ENCODE measurements at regions not wholly inside any gene's neighbourhood (a gene's known extent, or its start where the extent isn't known, plus 50 kb on each side); places are given as distances from the start of the nearest gene placed in this dataset.

DNA sequence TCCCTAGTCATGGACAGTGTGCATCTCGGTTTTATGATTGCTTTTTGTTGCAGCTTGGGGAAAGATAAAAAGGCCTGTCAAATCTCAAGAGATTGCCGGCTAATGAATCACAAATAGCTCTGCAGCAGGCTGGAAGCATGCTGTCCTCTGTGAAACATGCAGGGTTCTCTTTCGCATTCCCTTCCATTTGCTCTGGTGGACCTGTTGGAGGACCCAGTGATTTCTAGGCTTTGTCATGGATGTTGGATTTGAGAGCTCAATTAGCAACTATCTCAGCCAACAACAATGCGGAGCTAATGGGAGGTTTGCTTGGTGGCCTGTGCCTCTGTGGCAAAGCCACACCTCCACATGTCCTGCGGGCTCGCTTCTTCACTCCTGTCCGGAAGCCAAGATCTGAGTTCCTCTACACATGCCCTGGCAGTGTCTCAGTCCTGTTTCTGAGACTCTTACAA lies 418.1 kb upstream of the ARGLU1 start:
- H3K27me3 ChIP-seq: no peaks in the 10 kb centered on the region
- intact Hi-C loops (cut with DNase I): no loop called here
- no peak overlapping the region for H3K4me3 ChIP-seq
- no peaks in the 10 kb centered on the region for H3K9me3 ChIP-seq
- H3K27ac ChIP-seq: no peak overlapping the region
- ATAC-seq (no peak), DNase-seq (no peak)
- H3K36me3 ChIP-seq: no peaks in the 10 kb centered on the region
- TF ChIP-seq, protein P1, sequence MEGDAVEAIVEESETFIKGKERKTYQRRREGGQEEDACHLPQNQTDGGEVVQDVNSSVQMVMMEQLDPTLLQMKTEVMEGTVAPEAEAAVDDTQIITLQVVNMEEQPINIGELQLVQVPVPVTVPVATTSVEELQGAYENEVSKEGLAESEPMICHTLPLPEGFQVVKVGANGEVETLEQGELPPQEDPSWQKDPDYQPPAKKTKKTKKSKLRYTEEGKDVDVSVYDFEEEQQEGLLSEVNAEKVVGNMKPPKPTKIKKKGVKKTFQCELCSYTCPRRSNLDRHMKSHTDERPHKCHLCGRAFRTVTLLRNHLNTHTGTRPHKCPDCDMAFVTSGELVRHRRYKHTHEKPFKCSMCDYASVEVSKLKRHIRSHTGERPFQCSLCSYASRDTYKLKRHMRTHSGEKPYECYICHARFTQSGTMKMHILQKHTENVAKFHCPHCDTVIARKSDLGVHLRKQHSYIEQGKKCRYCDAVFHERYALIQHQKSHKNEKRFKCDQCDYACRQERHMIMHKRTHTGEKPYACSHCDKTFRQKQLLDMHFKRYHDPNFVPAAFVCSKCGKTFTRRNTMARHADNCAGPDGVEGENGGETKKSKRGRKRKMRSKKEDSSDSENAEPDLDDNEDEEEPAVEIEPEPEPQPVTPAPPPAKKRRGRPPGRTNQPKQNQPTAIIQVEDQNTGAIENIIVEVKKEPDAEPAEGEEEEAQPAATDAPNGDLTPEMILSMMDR (IDR thresholded peaks at IDR 0.05): no peak
- no peaks in the 10 kb centered on the region for H3K4me1 ChIP-seq

DNA sequence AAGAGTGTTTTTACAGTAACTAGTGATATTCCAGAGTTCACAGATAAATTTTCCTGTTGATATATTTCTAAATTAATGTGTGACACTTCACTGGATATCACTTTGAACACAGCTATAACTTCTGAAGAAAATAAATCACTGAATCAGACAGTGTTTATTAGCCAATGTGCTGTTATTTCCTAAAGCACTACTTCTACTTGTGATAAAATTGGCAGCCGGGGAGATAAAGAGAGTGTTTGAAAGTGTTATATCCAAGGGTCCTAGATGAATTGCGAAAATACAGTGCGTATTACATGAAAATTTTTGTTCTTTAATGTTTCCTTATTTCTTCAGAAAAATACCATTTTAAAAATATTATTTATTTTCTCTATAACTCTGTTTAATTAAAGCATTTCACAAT lies 417.5 kb upstream of the ARGLU1 start:
- intact Hi-C loops (cut with DNase I): no loop called here
- no peaks in the 10 kb centered on the region for H3K36me3 ChIP-seq
- TF ChIP-seq, protein P1 (IDR thresholded peaks at IDR 0.05): no peak
- H3K4me1 ChIP-seq: no peaks in the 10 kb centered on the region
- no peaks in the 10 kb centered on the region for H3K27me3 ChIP-seq
- DNase-seq (no peak), ATAC-seq (no peak)
- H3K27ac ChIP-seq: no peak overlapping the region
- H3K4me3 ChIP-seq: no peak overlapping the region
- no peaks in the 10 kb centered on the region for H3K9me3 ChIP-seq

DNA sequence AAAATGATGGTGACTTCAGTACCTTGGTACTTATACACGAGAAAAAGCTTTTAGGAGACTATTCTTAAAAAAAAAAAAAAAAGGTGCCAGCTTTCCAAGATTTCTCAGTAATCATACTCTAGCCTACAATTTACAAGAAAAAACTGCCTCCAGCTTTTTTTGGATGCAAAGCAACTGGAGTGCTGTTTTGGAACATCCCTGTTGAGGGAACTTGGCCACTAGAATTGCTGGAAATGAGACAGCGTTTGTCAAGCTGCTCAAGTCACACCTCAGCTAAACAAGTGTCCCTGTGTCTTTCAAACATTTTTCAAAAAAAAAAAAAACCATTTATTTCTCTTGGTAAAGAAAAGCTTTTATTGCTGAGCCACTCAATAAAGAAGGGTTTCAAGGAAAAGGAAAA lies 413.1 kb upstream of the ARGLU1 start:
- Histone ChIP-seq H3K36me3 (no peaks in the 10 kb centered on the region), H3K4me3 (no peak overlapping the region), H3K27ac (no peak overlapping the region), H3K9me3 (no peaks in the 10 kb centered on the region), H3K27me3 (no peaks in the 10 kb centered on the region), H3K4me1 (no peaks in the 10 kb centered on the region)
- TF ChIP-seq, protein P1 (IDR thresholded peaks at IDR 0.05): no peak
- DNase-seq (peak in 2 of 4 donors; percentile 38 to 67), ATAC-seq (no peak)
- intact Hi-C loops (cut with DNase I): no loop called here

DNA sequence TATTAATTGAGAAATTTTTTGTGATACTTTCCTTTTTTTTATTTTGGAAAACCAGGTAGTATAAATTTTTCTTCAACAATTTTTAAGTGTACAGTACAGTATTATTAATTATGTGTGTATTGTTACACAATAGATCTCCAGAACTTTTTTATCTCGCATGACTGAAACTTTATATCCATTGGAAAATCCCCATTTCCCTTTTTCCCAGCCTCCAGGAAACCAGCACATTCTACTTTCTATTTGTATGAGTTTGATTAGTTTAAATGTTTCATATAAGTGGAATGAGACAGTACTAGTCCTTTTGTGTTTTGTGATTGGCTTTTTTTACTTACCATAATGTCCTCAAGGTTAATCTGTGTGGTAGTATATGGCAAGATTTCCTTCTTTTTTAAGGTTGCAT lies 399.5 kb upstream of the ARGLU1 start:
- ATAC-seq (no peak), DNase-seq (no peak)
- H3K27me3 ChIP-seq: no peaks in the 10 kb centered on the region
- no peaks in the 10 kb centered on the region for H3K36me3 ChIP-seq
- no peak overlapping the region for H3K27ac ChIP-seq
- TF ChIP-seq, protein P1 (IDR thresholded peaks at IDR 0.05): no peak
- H3K9me3 ChIP-seq: no peaks in the 10 kb centered on the region
- intact Hi-C loops (cut with DNase I): no loop called here
- no peak overlapping the region for H3K4me3 ChIP-seq
- no peaks in the 10 kb centered on the region for H3K4me1 ChIP-seq

DNA sequence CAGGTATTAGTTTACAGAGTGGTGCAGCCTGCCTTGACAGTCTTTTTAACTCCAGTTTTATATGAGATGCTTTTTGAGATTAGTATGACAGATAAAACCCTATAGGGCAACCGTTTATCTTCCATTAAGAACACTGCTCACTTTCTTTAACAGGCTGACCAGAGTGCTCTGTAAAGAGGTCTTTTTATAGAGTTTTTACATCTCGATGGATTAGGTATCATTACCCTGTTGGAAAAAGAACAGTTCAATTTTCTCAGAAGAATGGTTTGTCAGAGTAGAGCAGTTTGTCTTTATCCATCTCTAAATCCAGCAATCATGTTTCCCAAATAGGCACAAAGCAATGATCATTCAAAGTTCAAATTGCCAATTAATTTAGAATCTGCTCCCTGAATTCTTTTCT lies 395.2 kb upstream of the ARGLU1 start:
- ATAC-seq: no peak
- no peaks in the 10 kb centered on the region for H3K27me3 ChIP-seq
- H3K27ac ChIP-seq: no peak overlapping the region
- intact Hi-C loops (cut with DNase I): no loop called here
- no peaks in the 10 kb centered on the region for H3K9me3 ChIP-seq
- no peak overlapping the region for H3K4me3 ChIP-seq
- no peak for DNase-seq
- TF ChIP-seq, protein P1 (IDR thresholded peaks at IDR 0.05): no peak
- no peaks in the 10 kb centered on the region for H3K4me1 ChIP-seq
- H3K36me3 ChIP-seq: no peaks in the 10 kb centered on the region

All from left lung (tissue), 4 donors.